CD4-positive, alpha-beta memory T cell (primary cell): ENCODE measurements at regions not wholly inside any gene's neighbourhood (a gene's known extent, or its start where the extent isn't known, plus 50 kb on each side); places are given as distances from the start of the nearest gene placed in this dataset.
"Not testable (repeated sequence)": the region's sequence is repeated elsewhere in the genome, so short reads cannot be mapped to it uniquely, and the experiment has no call there.

ENCODE experiments used
- CTCF ChIA-PET: fragments of 350-600 bp; sonication (Branson Sonifier 250); formaldehyde crosslinking; loops from one replicate; lab custom pipeline; 2021; ENCODE audit warnings: inconsistent platforms; ENCODE audit not compliant: partially characterized antibody; lab: Charles Lee
- POLR2A ChIA-PET: fragments of 350-600 bp; sonication (Branson Sonifier 250); formaldehyde crosslinking; loops from one replicate; lab custom pipeline; 2021; ENCODE audit not compliant: partially characterized antibody; lab: Charles Lee
- DNase-seq, 5 donors: peaks; one replicate each; pipeline versions ENCODE4 v3.0.0 to v3.0.0-alpha.2; 2020 to 2022; ENCODE audit warnings: mixed read lengths in 1 of 5
- H3K27ac ChIP-seq: one replicate; pipeline ENCODE4 v1.7.0; 2013; ENCODE audit warnings: low read depth, low read length
- H3K27me3 ChIP-seq: 2 replicates; pipeline ENCODE4 v1.7.0; 2013; ENCODE audit warnings: mild to moderate bottlenecking, low read length, moderate library complexity; ENCODE audit not compliant: insufficient read depth
- H3K36me3 ChIP-seq: 2 replicates; pipeline ENCODE4 v1.7.0; 2013; ENCODE audit warnings: mild to moderate bottlenecking, low read length, moderate library complexity; ENCODE audit not compliant: insufficient read depth
- H3K4me1 ChIP-seq: 2 replicates; pipeline ENCODE4 v1.7.0; 2013; ENCODE audit warnings: mild to moderate bottlenecking, low read length, moderate library complexity; ENCODE audit not compliant: insufficient read depth
- H3K4me3 ChIP-seq, 2 donors: one replicate each; pipeline ENCODE4 v1.7.0; 2013; ENCODE audit warnings: low read length in 2 of 2, mild to moderate bottlenecking in 1 of 2
- H3K9me3 ChIP-seq, 2 donors: one replicate each; pipeline ENCODE4 v1.7.0; 2013; ENCODE audit warnings: low read length in 2 of 2, control low read depth in 1 of 2; ENCODE audit not compliant: control insufficient read depth in 1 of 2
- H3K27ac Mint-ChIP-seq, 7 donors: one replicate each; pipeline ENCODE4 v1.8.0; 2020 to 2021; ENCODE audit warnings: mixed read lengths in 7 of 7, mild to moderate bottlenecking in 6 of 7, inconsistent platforms in 3 of 7, moderate library complexity in 3 of 7
- H3K27me3 Mint-ChIP-seq, 2 donors: one replicate each; pipeline ENCODE4 v1.8.0; 2020 to 2021; ENCODE audit warnings: mixed read lengths in 2 of 2
- H3K36me3 Mint-ChIP-seq, 2 donors: one replicate each; pipeline ENCODE4 v1.8.0; 2020 to 2021; ENCODE audit warnings: mixed read lengths in 2 of 2, inconsistent platforms in 1 of 2, mild to moderate bottlenecking in 1 of 2
- H3K4me1 Mint-ChIP-seq, 4 donors: one replicate each; pipeline ENCODE4 v1.8.0; 2020 to 2021; ENCODE audit warnings: mixed read lengths in 4 of 4, mild to moderate bottlenecking in 1 of 4
- H3K4me3 Mint-ChIP-seq, 8 donors: one replicate each; pipeline ENCODE4 v1.8.0; 2020 to 2021; ENCODE audit warnings: mixed read lengths in 8 of 8, mild to moderate bottlenecking in 7 of 8, moderate library complexity in 6 of 8, inconsistent platforms in 3 of 8
- H3K9me3 Mint-ChIP-seq, 8 donors: one replicate each; pipeline ENCODE4 v1.8.0; 2020 to 2021; ENCODE audit warnings: mixed read lengths in 8 of 8, mild to moderate bottlenecking in 5 of 8, inconsistent platforms in 3 of 8, moderate library complexity in 1 of 8
- intact Hi-C: fragments of 100-400 bp; cut with micrococcal nuclease; formaldehyde crosslinking; loops from one replicate; pipeline ENCODE4 v1.15.1; 2023

DNA sequence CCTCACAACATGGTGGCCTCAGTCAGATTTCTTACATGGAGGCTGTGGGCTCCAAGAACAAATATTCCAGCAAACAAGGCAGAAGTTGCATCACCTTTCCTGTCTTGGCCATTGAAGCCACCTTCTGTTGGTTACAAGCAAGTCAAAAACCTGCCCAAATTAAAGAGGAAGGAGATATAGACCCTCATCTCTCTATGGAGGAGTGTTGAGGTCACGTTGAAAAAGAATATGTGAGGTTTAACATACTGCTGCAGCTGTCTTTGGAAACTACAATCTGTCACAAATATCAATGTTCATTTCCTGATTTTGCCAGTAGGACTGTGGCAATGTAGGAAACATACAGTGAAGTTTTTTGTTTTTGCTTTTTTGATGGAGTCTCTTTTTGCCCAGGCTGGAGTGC is 211.4 kb downstream of the COPRS start:
- no peak overlapping the region for H3K27ac Mint-ChIP-seq
- H3K9me3 ChIP-seq, result no peaks in the 10 kb centered on the region
- H3K36me3 Mint-ChIP-seq, result no peaks in the 10 kb centered on the region
- H3K4me1 ChIP-seq, result no peaks in the 10 kb centered on the region
- H3K27me3 Mint-ChIP-seq, result peaks cover 6 to 18% of the 10 kb centered on the region in 2 donors
- H3K27me3 ChIP-seq, result no peaks in the 10 kb centered on the region
- DNase-seq, result no peak
- no peak overlapping the region for H3K4me3 ChIP-seq
- H3K36me3 ChIP-seq, result no peaks in the 10 kb centered on the region
- no peak overlapping the region for H3K27ac ChIP-seq
- ChIA-PET CTCF (no interaction called here), POLR2A (no interaction called here)
- intact Hi-C loops, result no loop called here
- no peaks in the 10 kb centered on the region for H3K4me1 Mint-ChIP-seq
- peaks cover 6 to 20% (median 16%) of the 10 kb centered on the region in 8 donors for H3K9me3 Mint-ChIP-seq
- H3K4me3 Mint-ChIP-seq, result no peak overlapping the region

DNA sequence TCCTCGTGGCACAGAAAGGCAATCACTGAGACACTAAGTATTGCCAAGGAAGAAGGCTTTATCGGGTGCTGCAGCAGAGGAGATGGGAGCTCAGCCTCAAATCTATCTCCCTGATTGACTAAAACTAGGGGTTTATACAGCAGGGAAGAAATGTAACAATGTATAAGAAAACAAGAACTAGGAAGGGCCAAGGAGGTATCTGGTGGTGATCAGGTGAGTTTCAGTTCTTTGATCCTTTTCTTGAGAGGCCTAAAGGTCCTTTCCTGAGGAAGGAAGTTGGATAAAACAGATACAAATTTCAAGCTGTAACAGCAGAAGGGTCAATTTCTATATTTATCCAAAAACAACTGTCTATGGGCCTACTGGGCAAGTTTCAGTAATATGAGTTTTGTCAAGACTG is 212.4 kb downstream of the COPRS start:
- H3K4me1 Mint-ChIP-seq, result no peaks in the 10 kb centered on the region
- DNase-seq, result no peak
- POLR2A ChIA-PET, result no interaction called here
- Histone ChIP-seq H3K9me3 (no peaks in the 10 kb centered on the region), H3K27ac (no peak overlapping the region), H3K4me1 (no peaks in the 10 kb centered on the region), H3K4me3 (no peak overlapping the region), H3K27me3 (no peaks in the 10 kb centered on the region), H3K36me3 (no peaks in the 10 kb centered on the region)
- H3K27ac Mint-ChIP-seq, result no peak overlapping the region
- intact Hi-C loops, result no loop called here
- CTCF ChIA-PET, result no interaction called here
- peaks cover 6 to 22% (median 18%) of the 10 kb centered on the region in 8 donors for H3K9me3 Mint-ChIP-seq
- H3K4me3 Mint-ChIP-seq, result no peak overlapping the region
- peaks cover 9 to 18% of the 10 kb centered on the region in 2 donors for H3K27me3 Mint-ChIP-seq
- no peaks in the 10 kb centered on the region for H3K36me3 Mint-ChIP-seq

DNA sequence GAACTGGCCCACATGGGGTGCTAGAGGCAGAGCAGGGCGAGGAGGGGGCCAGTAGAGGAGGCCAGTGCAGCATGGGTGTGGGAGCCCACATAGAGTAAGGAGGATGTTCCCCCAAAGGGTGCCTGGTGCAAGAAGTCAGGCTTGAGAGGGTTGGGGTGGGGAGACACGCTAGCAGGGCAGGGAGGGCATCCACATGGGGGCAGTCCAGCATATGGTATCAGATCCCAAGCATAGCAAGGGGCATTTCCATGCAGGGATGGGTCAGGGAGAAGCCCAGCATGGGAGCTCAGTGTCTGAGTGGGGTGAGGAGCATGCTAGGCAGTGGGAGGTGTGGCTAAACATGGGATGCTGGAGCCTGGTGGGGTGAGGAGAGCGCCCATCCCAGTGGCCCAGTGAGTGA is 213.7 kb downstream of the COPRS start:
- DNase-seq, result no peak
- no peaks in the 10 kb centered on the region for H3K4me1 ChIP-seq
- H3K27ac ChIP-seq, result no peak overlapping the region
- no peaks in the 10 kb centered on the region for H3K36me3 ChIP-seq
- H3K4me3 ChIP-seq, result no peak overlapping the region
- no peaks in the 10 kb centered on the region for H3K27me3 ChIP-seq
- Mint-ChIP-seq H3K27ac (no peak overlapping the region), H3K4me1 (no peaks in the 10 kb centered on the region), H3K36me3 (no peaks in the 10 kb centered on the region), H3K9me3 (peaks cover 6 to 31% (median 21%) of the 10 kb centered on the region in 8 donors), H3K4me3 (no peak overlapping the region), H3K27me3 (peaks cover 10 to 14% of the 10 kb centered on the region in 2 donors)
- no peaks in the 10 kb centered on the region for H3K9me3 ChIP-seq
- ChIA-PET CTCF (no interaction called here), POLR2A (no interaction called here)
- intact Hi-C loops, result no loop called here

DNA sequence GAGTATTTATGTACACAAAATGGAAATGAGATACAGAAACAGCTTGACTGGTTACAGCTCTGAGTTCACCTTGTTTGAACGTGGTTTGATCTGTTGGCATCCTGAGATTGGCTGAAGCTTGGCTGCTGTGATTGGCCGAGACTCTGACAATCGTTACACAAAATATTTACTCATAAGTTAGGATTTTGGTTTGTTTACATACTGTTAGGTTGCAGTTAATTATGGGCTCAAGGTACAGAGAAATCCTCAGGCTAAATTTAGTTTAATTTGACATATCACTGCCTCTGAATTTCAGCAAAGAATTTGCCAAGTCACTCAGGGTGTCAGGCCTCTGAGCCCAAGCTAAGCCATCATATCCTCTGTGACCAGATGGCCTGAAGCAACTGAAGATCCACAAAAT is 227.3 kb downstream of the COPRS start:
- H3K4me3 ChIP-seq, result no peak overlapping the region
- H3K27me3 ChIP-seq, result peaks cover 5% of the 10 kb centered on the region
- H3K27ac Mint-ChIP-seq, result no peak overlapping the region
- peaks cover 15 to 41% of the 10 kb centered on the region in 2 donors for H3K27me3 Mint-ChIP-seq
- intact Hi-C loops, result no loop called here
- DNase-seq, result no peak
- peaks cover 0 to 1% (median 0%) of the 10 kb centered on the region in 4 donors for H3K4me1 Mint-ChIP-seq
- H3K36me3 ChIP-seq, result no peaks in the 10 kb centered on the region
- H3K36me3 Mint-ChIP-seq, result no peaks in the 10 kb centered on the region
- H3K27ac ChIP-seq, result no peak overlapping the region
- POLR2A ChIA-PET, result no interaction called here
- no peaks in the 10 kb centered on the region for H3K4me1 ChIP-seq
- H3K4me3 Mint-ChIP-seq, result no peak overlapping the region
- CTCF ChIA-PET, result no interaction called here
- H3K9me3 ChIP-seq, result no peaks in the 10 kb centered on the region
- peaks cover under 1 to 12% (median 5%) of the 10 kb centered on the region in 8 donors for H3K9me3 Mint-ChIP-seq

DNA sequence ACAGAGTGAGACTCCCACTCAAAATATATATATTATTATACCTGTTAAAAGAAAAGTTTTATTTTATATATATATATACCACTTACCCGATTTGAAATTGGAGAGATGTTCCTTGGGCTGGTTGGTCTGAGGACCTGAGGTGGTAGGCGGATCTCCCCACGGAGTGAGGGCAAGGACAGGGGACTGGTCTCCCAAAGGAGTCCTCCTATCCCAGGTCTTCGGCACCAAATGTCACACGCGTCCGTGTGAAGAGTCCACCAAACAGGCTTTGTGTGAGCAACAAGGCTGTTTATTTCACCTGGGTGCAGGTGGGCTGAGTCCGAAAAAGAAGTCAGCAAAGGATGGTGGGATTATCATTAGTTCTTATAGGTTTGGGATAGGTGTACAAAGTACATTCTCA is 228.2 kb downstream of the COPRS start:
- H3K9me3 Mint-ChIP-seq, H3K27ac ChIP-seq, H3K4me1 Mint-ChIP-seq, H3K4me3 Mint-ChIP-seq, H3K4me1 ChIP-seq, CTCF ChIA-PET, POLR2A ChIA-PET, H3K36me3 ChIP-seq, H3K4me3 ChIP-seq, H3K9me3 ChIP-seq, H3K27ac Mint-ChIP-seq, DNase-seq, intact Hi-C loops, H3K36me3 Mint-ChIP-seq: not testable (repeated sequence)
- peaks cover 11% of the 10 kb centered on the region for H3K27me3 ChIP-seq
- H3K27me3 Mint-ChIP-seq, result peaks cover 17 to 41% of the 10 kb centered on the region in 2 donors

DNA sequence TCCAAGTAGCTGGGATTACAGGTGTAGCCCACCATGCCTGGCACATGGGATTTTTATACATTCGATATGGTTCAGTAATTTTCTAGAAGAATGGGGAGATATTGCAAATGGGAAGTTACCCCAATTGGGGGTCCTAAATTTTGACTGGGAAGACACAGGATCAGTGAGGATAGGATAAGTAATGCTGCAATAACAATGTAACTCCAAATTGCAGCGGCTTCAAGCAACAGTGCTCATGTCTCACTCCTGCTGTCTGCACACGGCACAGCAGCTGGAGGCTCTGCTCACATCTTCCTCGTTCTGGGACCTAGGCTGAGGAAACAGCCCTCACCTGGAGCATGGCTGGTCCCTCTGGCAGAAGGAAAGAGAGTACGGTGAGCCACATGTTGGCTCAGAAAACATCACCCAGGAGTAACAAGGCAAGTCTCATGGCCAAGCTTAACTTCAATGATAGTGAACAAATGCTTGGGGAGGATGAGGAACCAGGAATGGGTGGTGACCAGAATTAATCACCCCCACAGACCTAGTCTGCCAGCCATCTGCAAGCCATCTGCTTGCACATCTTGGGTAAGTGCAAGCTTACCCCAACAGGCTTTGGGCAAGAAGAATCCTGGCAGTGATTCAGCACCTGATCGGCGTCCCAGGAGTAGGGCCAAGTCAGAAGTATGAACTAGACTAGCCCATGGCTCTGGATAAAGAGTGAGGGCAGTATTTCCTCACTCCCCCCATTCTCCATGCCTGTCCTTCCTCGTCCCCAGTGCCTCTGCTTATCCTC is 229.2 kb downstream of the COPRS start:
- no peak for DNase-seq
- Mint-ChIP-seq H3K4me1 (peaks cover 0 to 1% (median 0%) of the 10 kb centered on the region in 4 donors), H3K27me3 (peaks cover 14 to 42% of the 10 kb centered on the region in 2 donors), H3K27ac (no peak overlapping the region), H3K4me3 (no peak overlapping the region), H3K9me3 (peaks cover 2 to 18% (median 7%) of the 10 kb centered on the region in 8 donors), H3K36me3 (peaks cover 0 to 3% of the 10 kb centered on the region in 2 donors)
- Histone ChIP-seq H3K4me1 (no peaks in the 10 kb centered on the region), H3K27ac (no peak overlapping the region), H3K9me3 (no peaks in the 10 kb centered on the region), H3K4me3 (no peak overlapping the region), H3K36me3 (no peaks in the 10 kb centered on the region), H3K27me3 (peaks cover 11% of the 10 kb centered on the region)
- ChIA-PET CTCF (no interaction called here), POLR2A (no interaction called here)
- intact Hi-C loops, result no loop called here

DNA sequence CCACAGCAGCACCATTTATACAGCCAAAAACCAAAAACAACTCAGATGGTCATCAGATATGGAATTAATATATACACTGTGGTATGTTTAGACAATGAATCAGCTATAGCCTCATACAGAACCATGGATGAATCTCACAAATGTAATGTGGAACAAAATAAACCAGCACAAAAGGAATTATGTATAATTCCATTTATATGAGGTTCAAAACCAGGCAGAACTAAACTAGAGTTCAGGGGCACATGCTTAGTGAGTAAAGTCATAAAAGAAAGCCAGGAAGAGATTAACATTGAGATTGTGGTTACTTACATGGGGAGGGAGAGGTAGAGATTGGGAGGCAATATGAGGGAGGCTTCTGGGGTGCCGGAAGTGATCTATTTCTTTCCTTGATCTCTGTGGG is 231.1 kb downstream of the COPRS start:
- peaks cover 0 to 1% (median 0%) of the 10 kb centered on the region in 4 donors for H3K4me1 Mint-ChIP-seq
- ChIA-PET POLR2A (no interaction called here), CTCF (no interaction called here)
- H3K27ac Mint-ChIP-seq, result no peak overlapping the region
- intact Hi-C loops, result no loop called here
- H3K4me3 ChIP-seq, result no peak overlapping the region
- no peak overlapping the region for H3K4me3 Mint-ChIP-seq
- H3K9me3 Mint-ChIP-seq, result peaks cover 2 to 28% (median 20%) of the 10 kb centered on the region in 8 donors
- no peak overlapping the region for H3K27ac ChIP-seq
- no peaks in the 10 kb centered on the region for H3K9me3 ChIP-seq
- no peaks in the 10 kb centered on the region for H3K36me3 ChIP-seq
- H3K4me1 ChIP-seq, result no peaks in the 10 kb centered on the region
- H3K27me3 Mint-ChIP-seq, result peaks cover 16 to 38% of the 10 kb centered on the region in 2 donors
- H3K36me3 Mint-ChIP-seq, result peaks cover 0 to 4% of the 10 kb centered on the region in 2 donors
- peaks cover 11% of the 10 kb centered on the region for H3K27me3 ChIP-seq
- no peak for DNase-seq
